K562 (cell line): ENCODE measurements at regions not wholly inside any gene's neighbourhood (a gene's known extent, or its start where the extent isn't known, plus 50 kb on each side); places are given as distances from the start of the nearest gene placed in this dataset.
"Not testable (repeated sequence)": the region's sequence is repeated elsewhere in the genome, so short reads cannot be mapped to it uniquely, and the experiment has no call there.

Source experiments
- ATAC-seq: fragments of 200-7000 bp; cut with Tn5 transposase; 3 replicates; pipeline ENCODE4 v1.9.1; 2020; ENCODE audit warnings: moderate library complexity
- BruUV-seq: library from RNA; stranded (reverse); fragments of 400-500 nt; replicated peaks from 2 replicates; lab custom pipeline; 2021; lab: Mats Ljungman, UMichigan
- CTCF ChIA-PET: fragments of 300-600 bp; formaldehyde crosslinking; extraction: SDS; loops from one replicate; lab custom pipeline; 2021; ENCODE audit warnings: low intra/inter-chr PET ratio; lab: Yijun Ruan, JAX
- POLR2A ChIA-PET: fragments of 300-600, 350-650 bp; sonication (Branson Sonifier 250); formaldehyde crosslinking; extraction: SDS; loops from one replicate; lab custom pipeline; 2021; ENCODE audit warnings: antibody characterized with exemption, inconsistent platforms; lab: Yijun Ruan, JAX
- DNase-seq, 4 experiments: peaks; one replicate each; pipeline versions ENCODE4 v3.0.0 to v3.0.0-alpha.2; 2011 to 2018; ENCODE audit warnings: low spot score in 3 of 4, mixed read lengths in 3 of 4; ENCODE audit errors: extremely low read depth in 1 of 4
- FAIRE-seq: peaks from 2 replicates; lab custom pipeline; 2011; peaks lifted over from hg19 to GRCh38; lab: Jason Lieb, UNC
- H2AFZ ChIP-seq: 2 replicates; pipeline ENCODE4 v1.6.0; 2011; ENCODE audit warnings: low read depth, low read length, control low read depth, inconsistent platforms
- H3K27ac ChIP-seq: fragments of 200-600 bp; 3 replicates; pipeline ENCODE4 v1.8.0; 2011; ENCODE audit warnings: low read depth, mild to moderate bottlenecking, control low read depth, inconsistent platforms, low read length, moderate library complexity, mixed read lengths; ENCODE audit errors: extremely low read depth
- H3K27me3 ChIP-seq, 2 experiments: fragments of 300-600 bp in 1 of 2; 2 replicates in 1 of 2; 3 replicates in 1 of 2; pipeline versions ENCODE4 v1.6.0 to v1.8.0; 2011; ENCODE audit warnings: inconsistent platforms in 2 of 2, low read length in 2 of 2, mild to moderate bottlenecking in 1 of 2, mixed read lengths in 1 of 2, moderate library complexity in 1 of 2; ENCODE audit not compliant: control insufficient read depth in 2 of 2, insufficient read depth in 2 of 2
- H3K36me3 ChIP-seq: fragments of 300-600 bp; 3 replicates; pipeline ENCODE4 v1.8.0; 2011; ENCODE audit warnings: mild to moderate bottlenecking, low read length, inconsistent platforms; ENCODE audit not compliant: control insufficient read depth, insufficient read depth
- H3K4me1 ChIP-seq, 2 experiments: fragments of 200-600 bp in 1 of 2; replicated peaks in 1 of 2; 2 replicates in 1 of 2; 3 replicates in 1 of 2; pipeline versions ENCODE4 v1.5.1 to v1.8.0; 2011; ENCODE audit warnings: inconsistent platforms in 2 of 2, low read length in 2 of 2, mild to moderate bottlenecking in 1 of 2, mixed read lengths in 1 of 2, moderate library complexity in 1 of 2; ENCODE audit not compliant: control insufficient read depth in 2 of 2, insufficient read depth in 2 of 2
- H3K4me2 ChIP-seq: 2 replicates; pipeline ENCODE4 v1.6.1; 2011; ENCODE audit warnings: low read length, control low read depth, inconsistent platforms, mixed read lengths; ENCODE audit not compliant: insufficient read depth
- H3K4me3 ChIP-seq: fragments of 200-600 bp; sonication (generic), shearing (Covaris generic); 2 replicates; pipeline ENCODE4 v1.5.1; 2016; ENCODE audit warnings: control low read depth, inconsistent platforms
- H3K79me2 ChIP-seq: fragments of 200-600 bp; 3 replicates; pipeline ENCODE4 v1.8.0; 2011; ENCODE audit warnings: low read length, inconsistent platforms; ENCODE audit not compliant: control insufficient read depth, insufficient read depth
- H3K9ac ChIP-seq, 2 experiments: 2 replicates each; pipeline versions ENCODE4 v1.6.0 to v1.6.1; 2011; ENCODE audit warnings: low read depth in 2 of 2, low read length in 2 of 2, control low read depth in 1 of 2, inconsistent platforms in 1 of 2, mild to moderate bottlenecking in 1 of 2, mixed read lengths in 1 of 2; ENCODE audit not compliant: insufficient read depth in 1 of 2
- H3K9me1 ChIP-seq: one replicate; pipeline ENCODE4 v1.6.0; 2011; ENCODE audit warnings: inconsistent platforms, mild to moderate bottlenecking, low read length, moderate library complexity; ENCODE audit not compliant: control insufficient read depth, insufficient read depth
- H3K9me3 ChIP-seq: replicated peaks from 2 replicates; pipeline ENCODE4 v1.5.1; 2011; ENCODE audit warnings: low read depth, low read length, inconsistent platforms; ENCODE audit not compliant: control insufficient read depth, insufficient read depth
- H4K20me1 ChIP-seq: replicated peaks from 2 replicates; pipeline ENCODE4 v1.6.1; 2011; ENCODE audit warnings: low read length, inconsistent platforms, mixed read lengths; ENCODE audit not compliant: control insufficient read depth, insufficient read depth
- CEBPG ChIP-seq, 3 experiments: fragments of 200-800 bp in 1 of 3; sonication (Bioruptor generic) in 1 of 3; sonication (generic) in 1 of 3; formaldehyde crosslinking in 1 of 3; IDR thresholded peaks in 2 of 3; conservative IDR thresholded peaks in 1 of 3; 2 replicates each; pipeline versions ENCODE4 v1.6.1 to v1.8.0; 2016 to 2022; ENCODE audit warnings: missing compliant biosample characterization in 2 of 3, missing genetic modification characterization in 2 of 3, mild to moderate bottlenecking in 1 of 3, missing genetic modification reagents in 1 of 3
- CXXC5 ChIP-seq: fragments of 250-450 bp; sonication (Bioruptor Pico); IDR thresholded peaks from 2 replicates; pipeline ENCODE4 v1.8.0; 2022; ENCODE audit warnings: inconsistent platforms, mild to moderate bottlenecking, moderate library complexity
- EP400 ChIP-seq: fragments of 450-650 bp; IDR thresholded peaks from 2 replicates; pipeline ENCODE4 v1.6.1; 2017; ENCODE audit warnings: antibody characterized with exemption, mild to moderate bottlenecking, moderate library complexity
- L3MBTL2 ChIP-seq: fragments of 450-650 bp; IDR thresholded peaks from 2 replicates; pipeline ENCODE4 v1.6.1; 2016; ENCODE audit warnings: mild to moderate bottlenecking, moderate library complexity
- SMARCE1 ChIP-seq: fragments of 450-650 bp; IDR thresholded peaks from 2 replicates; pipeline ENCODE4 v1.7.1; 2016; ENCODE audit warnings: mild to moderate bottlenecking
- TRIM24 ChIP-seq, 2 experiments: fragments of 450-650 bp; IDR thresholded peaks; 2 replicates each; pipeline ENCODE4 v1.6.1; 2016
- ZNF24 ChIP-seq: fragments of 450-650 bp; IDR thresholded peaks from 2 replicates; pipeline ENCODE4 v1.6.1; 2016
- ZSCAN32 ChIP-seq: fragments of 450-650 bp; formaldehyde crosslinking; IDR thresholded peaks from 2 replicates; pipeline ENCODE4 v1.4.0; 2020; ENCODE audit warnings: mild to moderate bottlenecking, moderate library complexity
- WGBS: fragments of 100-300 bp; shearing (Covaris generic); methylation state at CpG from one replicate; pipeline ENCODE4 v1.1.6; 2016; ENCODE audit warnings: low coverage, mixed read lengths; ENCODE audit not compliant: insufficient coverage; ENCODE audit errors: missing lambda C conversion rate; 5-methylcytosine and 5-hydroxymethylcytosine counted together
- in situ Hi-C: fragments of 300-500 bp; cut with MboI; formaldehyde crosslinking; loops from 4 replicates; pipeline ENCODE4 v1.15.0; 2018; ENCODE audit warnings: inconsistent platforms, mixed read lengths
- intact Hi-C: fragments of 100-400 bp; cut with micrococcal nuclease; formaldehyde crosslinking; loops from 2 replicates; pipeline ENCODE4 v1.14.2; 2022
- TF ChIP-seq, protein P1 (sequence below): fragments of 450-650 bp; formaldehyde crosslinking; IDR thresholded peaks from 2 replicates; pipeline ENCODE4 v1.4.0; 2022; ENCODE audit warnings: mild to moderate bottlenecking, moderate library complexity
- TF ChIP-seq, protein P2 (sequence below), 2 experiments: fragments of 450-650 bp in 1 of 2; sonication (generic) in 1 of 2; formaldehyde crosslinking in 1 of 2; IDR thresholded peaks in 1 of 2; conservative IDR thresholded peaks in 1 of 2; 2 replicates each; pipeline versions ENCODE4 v1.6.1 to v1.8.1; 2016 to 2023; ENCODE audit warnings: mild to moderate bottlenecking in 2 of 2, moderate library complexity in 2 of 2, inconsistent platforms in 1 of 2, missing genetic modification reagents in 1 of 2

DNA sequence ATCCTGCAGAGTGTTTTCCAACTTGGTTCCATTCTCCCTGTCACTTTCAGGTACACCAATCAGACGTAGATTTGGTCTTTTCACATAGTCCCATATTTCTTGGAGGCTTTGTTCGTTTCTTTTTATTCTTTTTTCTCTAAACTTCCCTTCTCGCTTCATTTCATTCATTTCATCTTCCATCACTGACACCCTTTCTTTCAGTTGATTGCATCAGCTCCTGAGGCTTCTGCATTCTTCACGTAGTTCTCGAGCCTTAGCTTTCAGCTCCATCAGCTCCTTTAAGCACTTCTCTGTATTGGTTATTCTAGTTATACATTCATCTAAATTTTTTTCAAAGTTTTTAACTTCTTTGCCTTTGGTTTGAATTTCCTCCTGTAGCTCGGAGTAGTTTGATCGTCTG lies 140.1 kb downstream of the PLPPR4 start:
- H4K20me1 ChIP-seq, H2AFZ ChIP-seq, H3K79me2 ChIP-seq, CTCF ChIA-PET, H3K27ac ChIP-seq, DNase-seq, H3K4me1 ChIP-seq, FAIRE-seq, H3K4me3 ChIP-seq, in situ Hi-C loops, H3K9ac ChIP-seq, H3K9me1 ChIP-seq, ATAC-seq, BruUV-seq, H3K36me3 ChIP-seq, intact Hi-C loops, POLR2A ChIA-PET, H3K9me3 ChIP-seq, H3K4me2 ChIP-seq, H3K27me3 ChIP-seq: not testable (repeated sequence)
- WGBS, result 5% methylated on average over 2 of the region's 7 CpGs
- TF ChIP-seq CXXC5 (CRISPR knock-in tag) (0 out of 2 replicates have a peak, but pooled peaks have one; percentile 33), TRIM24 (IDR thresholded peaks at IDR 0.05) (peak; percentile 73 to 94; a peak in 3 of 4 replicates), L3MBTL2 (peak; percentile 57), CEBPG (CRISPR knock-in tag; IDR thresholded peaks at IDR 0.05) (peak; percentile 62), CEBPG (tag; conservative IDR thresholded peaks at IDR 0.05 in 1 of 2, IDR thresholded peaks at IDR 0.05 in 1 of 2) (peak; percentile 26 to 70; a peak in 3 of 4 replicates), ZNF24 (peak; percentile 59; the same call in 1 of the 2 replicates), EP400 (0 out of 2 replicates have a peak, but pooled peaks have one; percentile 26), SMARCE1 (peak; percentile 38; the same call in 1 of the 2 replicates), ZSCAN32 (CRISPR knock-in tag) (peak; percentile 48; the same call in 1 of the 2 replicates)
- TF ChIP-seq, protein P1, sequence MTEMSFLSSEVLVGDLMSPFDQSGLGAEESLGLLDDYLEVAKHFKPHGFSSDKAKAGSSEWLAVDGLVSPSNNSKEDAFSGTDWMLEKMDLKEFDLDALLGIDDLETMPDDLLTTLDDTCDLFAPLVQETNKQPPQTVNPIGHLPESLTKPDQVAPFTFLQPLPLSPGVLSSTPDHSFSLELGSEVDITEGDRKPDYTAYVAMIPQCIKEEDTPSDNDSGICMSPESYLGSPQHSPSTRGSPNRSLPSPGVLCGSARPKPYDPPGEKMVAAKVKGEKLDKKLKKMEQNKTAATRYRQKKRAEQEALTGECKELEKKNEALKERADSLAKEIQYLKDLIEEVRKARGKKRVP, result peak; percentile 87
- TF ChIP-seq, protein P2, sequence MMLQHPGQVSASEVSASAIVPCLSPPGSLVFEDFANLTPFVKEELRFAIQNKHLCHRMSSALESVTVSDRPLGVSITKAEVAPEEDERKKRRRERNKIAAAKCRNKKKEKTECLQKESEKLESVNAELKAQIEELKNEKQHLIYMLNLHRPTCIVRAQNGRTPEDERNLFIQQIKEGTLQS (IDR thresholded peaks at IDR 0.05), result peak; percentile 79; the same call in 1 of the 2 replicates
- TF ChIP-seq, protein P2 (CRISPR knock-in tag; conservative IDR thresholded peaks at IDR 0.05), result not testable (repeated sequence)
